ENCODE measurements at regions not wholly inside any gene's neighbourhood (a gene's known extent, or its start where the extent isn't known, plus 50 kb on each side); places are given as distances from the start of the nearest gene placed in this dataset.
A peak's percentile ranks its signal among the peaks of the same experiment; 100 is the strongest.

DNA sequence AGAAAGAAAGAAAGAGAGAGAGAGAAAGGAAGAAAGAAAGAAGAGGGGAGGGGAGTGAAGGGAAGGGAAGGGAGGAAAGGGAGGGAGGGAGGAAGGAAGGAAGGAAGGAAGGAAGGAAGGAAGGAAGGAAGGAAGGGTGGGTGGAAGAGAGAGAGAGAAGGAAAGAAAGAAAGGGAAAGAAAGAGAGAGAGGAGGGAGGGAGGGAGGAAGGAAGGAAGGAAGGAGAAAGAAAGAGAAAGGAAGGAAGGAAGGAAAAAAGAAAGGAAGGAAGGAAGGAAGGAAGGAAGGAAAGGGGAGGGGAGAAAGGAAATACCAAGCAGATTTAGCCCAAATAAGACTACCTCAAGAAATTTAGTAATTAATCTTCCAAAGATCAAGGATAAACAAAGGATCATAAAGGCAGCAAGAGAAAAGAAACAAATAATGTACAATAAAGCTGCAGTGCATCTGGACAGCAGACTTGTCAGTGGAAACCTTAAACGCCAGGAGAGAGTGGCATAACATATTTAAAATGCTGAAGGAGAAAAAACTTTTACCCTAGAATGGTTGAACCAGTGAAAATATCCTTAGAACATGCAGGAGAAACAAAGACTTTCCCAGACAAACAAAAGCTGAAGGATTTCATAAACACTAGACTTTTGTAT, 427.6 kb downstream of the TBL1XR1 start:
- Histone ChIP-seq H3K27me3 (ENCODE audit: control insufficient read depth, insufficient read depth, low read length) (no peaks in the 10 kb centered on the region), H3K36me3 (ENCODE audit: control insufficient read depth, insufficient read depth, low read length) (no peaks in the 10 kb centered on the region), H3K4me3 (ENCODE audit: low read depth, low read length) (no peak overlapping the region)
- TF ChIP-seq, protein P1, sequence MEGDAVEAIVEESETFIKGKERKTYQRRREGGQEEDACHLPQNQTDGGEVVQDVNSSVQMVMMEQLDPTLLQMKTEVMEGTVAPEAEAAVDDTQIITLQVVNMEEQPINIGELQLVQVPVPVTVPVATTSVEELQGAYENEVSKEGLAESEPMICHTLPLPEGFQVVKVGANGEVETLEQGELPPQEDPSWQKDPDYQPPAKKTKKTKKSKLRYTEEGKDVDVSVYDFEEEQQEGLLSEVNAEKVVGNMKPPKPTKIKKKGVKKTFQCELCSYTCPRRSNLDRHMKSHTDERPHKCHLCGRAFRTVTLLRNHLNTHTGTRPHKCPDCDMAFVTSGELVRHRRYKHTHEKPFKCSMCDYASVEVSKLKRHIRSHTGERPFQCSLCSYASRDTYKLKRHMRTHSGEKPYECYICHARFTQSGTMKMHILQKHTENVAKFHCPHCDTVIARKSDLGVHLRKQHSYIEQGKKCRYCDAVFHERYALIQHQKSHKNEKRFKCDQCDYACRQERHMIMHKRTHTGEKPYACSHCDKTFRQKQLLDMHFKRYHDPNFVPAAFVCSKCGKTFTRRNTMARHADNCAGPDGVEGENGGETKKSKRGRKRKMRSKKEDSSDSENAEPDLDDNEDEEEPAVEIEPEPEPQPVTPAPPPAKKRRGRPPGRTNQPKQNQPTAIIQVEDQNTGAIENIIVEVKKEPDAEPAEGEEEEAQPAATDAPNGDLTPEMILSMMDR (IDR thresholded peaks at IDR 0.05; ENCODE audit: insufficient read depth, low read length, severe bottlenecking): no peak
- DNase-seq (ENCODE audit: low read depth) (no peak), FAIRE-seq (no peak)

DNA sequence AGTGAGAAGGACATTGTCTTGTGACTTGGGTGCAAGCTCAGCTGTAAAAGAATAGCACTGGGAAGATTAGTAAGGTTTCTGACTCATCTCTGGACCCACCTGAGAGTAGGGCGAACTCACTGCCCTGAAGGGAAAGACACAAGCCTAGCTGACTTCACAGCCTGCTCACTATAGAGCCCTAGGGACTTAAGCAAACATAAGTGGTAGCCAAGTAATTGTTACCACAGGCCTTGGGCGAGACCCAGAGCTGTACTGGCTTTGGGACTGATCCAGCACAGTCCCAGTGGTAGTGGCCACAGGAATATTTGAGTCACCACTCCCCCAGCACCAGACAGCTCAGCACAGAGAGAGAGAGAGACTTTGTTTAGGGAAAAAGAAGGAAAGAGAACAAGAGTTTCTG, 429.9 kb downstream of the TBL1XR1 start:
- TF ChIP-seq, protein P1 (IDR thresholded peaks at IDR 0.05; ENCODE audit: insufficient read depth, low read length, severe bottlenecking): no peak
- H3K4me3 ChIP-seq (ENCODE audit: low read depth, low read length): no peak overlapping the region
- FAIRE-seq (peak; percentile 89), DNase-seq (ENCODE audit: low read depth) (peak; percentile 99)
- H3K27me3 ChIP-seq (ENCODE audit: control insufficient read depth, insufficient read depth, low read length): no peaks in the 10 kb centered on the region
- H3K36me3 ChIP-seq (ENCODE audit: control insufficient read depth, insufficient read depth, low read length): no peaks in the 10 kb centered on the region

DNA sequence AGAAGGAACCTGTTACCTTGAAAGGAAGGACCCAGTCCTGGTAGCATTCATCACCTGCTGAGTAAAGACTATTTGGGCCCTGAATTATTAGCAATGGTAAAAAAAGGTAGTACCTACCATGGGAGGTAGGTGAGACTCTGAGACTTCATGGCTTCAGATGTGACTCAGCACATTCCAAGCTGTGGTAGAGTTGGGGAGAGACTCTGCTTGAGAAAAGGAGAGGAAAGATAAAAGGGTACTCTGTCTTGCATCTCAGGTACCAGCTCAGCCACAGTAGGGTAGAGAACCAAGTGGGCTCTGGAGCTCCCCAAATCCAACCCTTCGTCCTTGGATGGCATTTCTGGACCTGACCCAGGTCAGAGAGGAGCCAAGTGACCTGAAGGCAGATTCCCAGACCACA, 430.4 kb downstream of the TBL1XR1 start:
- peak; percentile 77 for DNase-seq (ENCODE audit: low read depth)
- FAIRE-seq: no peak
- Histone ChIP-seq H3K36me3 (ENCODE audit: control insufficient read depth, insufficient read depth, low read length) (no peaks in the 10 kb centered on the region), H3K4me3 (ENCODE audit: low read depth, low read length) (no peak overlapping the region), H3K27me3 (ENCODE audit: control insufficient read depth, insufficient read depth, low read length) (no peaks in the 10 kb centered on the region)
- TF ChIP-seq, protein P1 (IDR thresholded peaks at IDR 0.05; ENCODE audit: insufficient read depth, low read length, severe bottlenecking): no peak

DNA sequence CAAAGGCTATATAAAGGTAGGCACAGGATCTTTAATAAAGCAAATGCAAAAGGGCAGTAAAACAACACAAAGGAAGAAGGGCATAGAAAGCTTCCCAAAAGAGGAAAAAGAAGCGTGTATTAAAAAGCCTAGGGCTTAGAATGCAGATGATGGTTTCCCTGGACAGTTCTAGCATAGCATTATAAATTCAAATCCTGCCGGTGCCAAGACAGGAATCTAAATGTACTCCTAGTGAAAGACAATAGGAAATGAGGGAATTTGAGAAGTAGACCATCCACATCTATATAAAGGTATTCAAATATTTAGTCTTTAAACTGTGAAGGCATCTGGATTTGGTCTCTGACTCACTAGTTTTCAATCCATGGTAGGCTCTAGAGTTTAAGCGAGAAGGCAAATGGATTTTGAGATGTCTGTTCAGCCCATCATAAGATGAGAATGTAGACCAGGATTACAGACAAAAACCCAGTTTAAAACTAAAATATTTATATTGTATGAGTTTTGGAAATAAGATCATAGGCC, 431.8 kb downstream of the TBL1XR1 start:
- FAIRE-seq: no peak
- Histone ChIP-seq H3K27me3 (ENCODE audit: control insufficient read depth, insufficient read depth, low read length) (no peaks in the 10 kb centered on the region), H3K36me3 (ENCODE audit: control insufficient read depth, insufficient read depth, low read length) (no peaks in the 10 kb centered on the region), H3K4me3 (ENCODE audit: low read depth, low read length) (no peak overlapping the region)
- no peak for DNase-seq (ENCODE audit: low read depth)
- TF ChIP-seq, protein P1 (IDR thresholded peaks at IDR 0.05; ENCODE audit: insufficient read depth, low read length, severe bottlenecking): no peak

DNA sequence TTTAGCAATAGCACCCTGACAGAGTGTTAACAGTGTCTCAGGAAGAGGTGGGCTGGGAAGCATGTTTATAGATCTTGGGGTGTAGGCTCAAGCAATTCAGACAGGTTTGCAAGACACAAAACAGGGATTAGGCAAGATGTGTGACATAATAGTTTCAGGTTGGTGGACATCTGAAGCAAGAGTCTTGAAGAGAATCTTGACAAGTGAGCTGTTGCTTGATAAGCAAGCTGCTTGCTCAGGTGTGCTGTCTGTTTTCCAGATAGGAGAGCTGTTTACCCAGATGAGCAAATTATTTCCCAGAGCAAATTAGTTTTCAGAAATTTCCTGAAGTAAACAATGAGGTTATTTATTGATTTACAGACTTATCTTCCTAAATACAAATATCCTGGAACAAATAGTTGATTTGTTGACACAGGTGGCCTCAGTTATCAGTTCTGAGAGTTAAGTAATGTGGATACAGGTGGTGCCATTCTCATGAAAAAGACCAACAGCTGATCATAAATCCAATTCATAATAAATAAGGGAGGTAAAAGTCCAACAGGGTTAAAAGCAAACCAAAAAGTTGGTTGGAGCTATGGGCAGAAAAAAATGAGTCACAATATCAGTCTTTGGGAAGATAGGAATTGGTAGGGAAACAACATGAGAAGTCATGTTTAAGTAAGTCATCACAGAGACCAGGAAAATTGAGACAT, 437.3 kb downstream of the TBL1XR1 start:
- H3K36me3 ChIP-seq (ENCODE audit: control insufficient read depth, insufficient read depth, low read length): no peaks in the 10 kb centered on the region
- FAIRE-seq (peak; percentile 7), DNase-seq (ENCODE audit: low read depth) (peak; percentile 26)
- TF ChIP-seq, protein P1 (IDR thresholded peaks at IDR 0.05; ENCODE audit: insufficient read depth, low read length, severe bottlenecking): no peak
- no peaks in the 10 kb centered on the region for H3K27me3 ChIP-seq (ENCODE audit: control insufficient read depth, insufficient read depth, low read length)
- H3K4me3 ChIP-seq (ENCODE audit: low read depth, low read length): no peak overlapping the region

All from bronchial epithelial cell (primary cell).